ENCODE measurements at regions not wholly inside any gene's neighbourhood (a gene's known extent, or its start where the extent isn't known, plus 50 kb on each side); places are given as distances from the start of the nearest gene placed in this dataset.

DNA sequence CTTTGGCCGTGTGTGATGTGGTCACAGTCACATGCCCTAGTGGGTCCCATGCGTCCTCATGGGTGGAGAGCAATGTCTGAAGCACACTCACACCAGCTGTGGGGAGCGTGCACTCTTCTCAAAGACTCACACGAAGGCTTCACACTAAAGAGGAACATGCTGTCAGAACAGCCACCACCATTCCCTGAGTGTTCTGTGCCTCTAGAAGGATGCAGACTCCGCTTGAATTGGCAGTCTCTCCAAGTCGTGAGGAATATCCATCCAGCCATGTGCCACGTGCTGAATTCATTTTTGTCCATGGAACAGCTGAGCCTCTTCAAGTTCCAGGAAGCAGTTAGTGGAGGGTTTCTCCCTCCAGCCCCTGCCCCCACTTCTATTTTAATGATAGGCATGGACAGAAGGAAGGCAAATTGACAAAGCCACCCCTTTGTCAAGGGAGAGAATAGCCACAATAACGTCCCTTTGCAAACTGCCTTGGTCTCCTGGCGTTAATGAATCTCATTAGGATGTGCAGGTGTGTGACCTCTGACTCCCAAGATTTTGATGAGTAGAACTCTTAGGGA lies 464.3 kb upstream of the ID2 start:
- TF ChIP-seq, protein P1, sequence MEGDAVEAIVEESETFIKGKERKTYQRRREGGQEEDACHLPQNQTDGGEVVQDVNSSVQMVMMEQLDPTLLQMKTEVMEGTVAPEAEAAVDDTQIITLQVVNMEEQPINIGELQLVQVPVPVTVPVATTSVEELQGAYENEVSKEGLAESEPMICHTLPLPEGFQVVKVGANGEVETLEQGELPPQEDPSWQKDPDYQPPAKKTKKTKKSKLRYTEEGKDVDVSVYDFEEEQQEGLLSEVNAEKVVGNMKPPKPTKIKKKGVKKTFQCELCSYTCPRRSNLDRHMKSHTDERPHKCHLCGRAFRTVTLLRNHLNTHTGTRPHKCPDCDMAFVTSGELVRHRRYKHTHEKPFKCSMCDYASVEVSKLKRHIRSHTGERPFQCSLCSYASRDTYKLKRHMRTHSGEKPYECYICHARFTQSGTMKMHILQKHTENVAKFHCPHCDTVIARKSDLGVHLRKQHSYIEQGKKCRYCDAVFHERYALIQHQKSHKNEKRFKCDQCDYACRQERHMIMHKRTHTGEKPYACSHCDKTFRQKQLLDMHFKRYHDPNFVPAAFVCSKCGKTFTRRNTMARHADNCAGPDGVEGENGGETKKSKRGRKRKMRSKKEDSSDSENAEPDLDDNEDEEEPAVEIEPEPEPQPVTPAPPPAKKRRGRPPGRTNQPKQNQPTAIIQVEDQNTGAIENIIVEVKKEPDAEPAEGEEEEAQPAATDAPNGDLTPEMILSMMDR (conservative IDR thresholded peaks at IDR 0.05; ENCODE audit: low read depth, low read length) = no peak
- no peak for TF ChIP-seq EZH2 (IDR thresholded peaks at IDR 0.05; ENCODE audit: borderline replicate concordance, low read depth, low read length, poor library complexity, severe bottlenecking)
